Hepatocyte (in vitro differentiated cells): ENCODE measurements at regions not wholly inside any gene's neighbourhood (a gene's known extent, or its start where the extent isn't known, plus 50 kb on each side); places are given as distances from the start of the nearest gene placed in this dataset.

ENCODE experiments used
- DNase-seq: peaks from one replicate; pipeline ENCODE4 v3.0.0-alpha.2; 2016; ENCODE audit warnings: low spot score
- H2AFZ ChIP-seq: fragments of 200-600 bp; sonication (generic); 2 replicates; pipeline ENCODE4 v1.6.0; 2016; ENCODE audit warnings: antibody characterized with exemption, mild to moderate bottlenecking
- H3K27ac ChIP-seq: fragments of 200-600 bp; sonication (generic); 2 replicates; pipeline ENCODE4 v1.5.1; 2016; ENCODE audit warnings: mild to moderate bottlenecking
- H3K27me3 ChIP-seq: fragments of 200-600 bp; sonication (generic); 2 replicates; pipeline ENCODE4 v1.6.1; 2016
- H3K36me3 ChIP-seq: fragments of 200-600 bp; sonication (generic); replicated peaks from 2 replicates; pipeline ENCODE4 v1.5.1; 2016; ENCODE audit warnings: low read depth; ENCODE audit not compliant: insufficient read depth
- H3K4me1 ChIP-seq: fragments of 200-600 bp; sonication (generic); 2 replicates; pipeline ENCODE4 v1.5.1; 2016; ENCODE audit warnings: mild to moderate bottlenecking, moderate library complexity; ENCODE audit not compliant: insufficient read depth
- H3K4me2 ChIP-seq: fragments of 200-600 bp; sonication (generic); 2 replicates; pipeline ENCODE4 v1.6.0; 2016
- H3K4me3 ChIP-seq: fragments of 200-600 bp; sonication (generic); 2 replicates; pipeline ENCODE4 v1.5.1; 2016; ENCODE audit warnings: mild to moderate bottlenecking
- H3K79me2 ChIP-seq: fragments of 200-600 bp; sonication (generic); 2 replicates; pipeline ENCODE4 v1.6.0; 2017; ENCODE audit warnings: mild to moderate bottlenecking
- H3K9me2 ChIP-seq: fragments of 200-600 bp; sonication (generic); replicated peaks from 2 replicates; pipeline ENCODE4 v1.6.0; 2017; ENCODE audit warnings: mild to moderate bottlenecking; ENCODE audit not compliant: insufficient read depth
- H3K9me3 ChIP-seq: fragments of 200-600 bp; sonication (generic); 2 replicates; pipeline ENCODE4 v1.5.1; 2016; ENCODE audit warnings: low read depth, mild to moderate bottlenecking
- H4K20me1 ChIP-seq: fragments of 200-600 bp; sonication (generic); 2 replicates; pipeline ENCODE4 v1.6.0; 2016; ENCODE audit warnings: mild to moderate bottlenecking; ENCODE audit not compliant: insufficient read depth, poor library complexity, severe bottlenecking
- CTCF ChIP-seq: fragments of 200-600 bp; sonication (generic); IDR thresholded peaks from 2 replicates; pipeline ENCODE4 v1.5.1; 2016; ENCODE audit warnings: antibody characterized with exemption, mild to moderate bottlenecking; ENCODE audit not compliant: poor library complexity
- EZH2 ChIP-seq: fragments of 200-600 bp; sonication (generic); IDR thresholded peaks from 2 replicates; pipeline ENCODE4 v1.6.1; 2016; ENCODE audit warnings: antibody characterized with exemption, mild to moderate bottlenecking, borderline replicate concordance
- EZH2phosphoT487 ChIP-seq: fragments of 200-600 bp; sonication (generic); IDR thresholded peaks from one replicate; pipeline ENCODE4 v1.6.1; 2018; ENCODE audit warnings: antibody characterized with exemption, mild to moderate bottlenecking, low read depth, moderate library complexity; ENCODE audit not compliant: unreplicated experiment, severe bottlenecking
- WGBS: methylation state at CpG from one replicate; pipeline ENCODE4 v1.1.6; 2016; ENCODE audit warnings: low lambda C conversion rate; ENCODE audit errors: missing lambda C conversion rate; 5-methylcytosine and 5-hydroxymethylcytosine counted together

- no peaks in the 10 kb centered on the region for H3K79me2 ChIP-seq
- 96% methylated on average over 4 of the region's 4 CpGs for WGBS
- no peaks in the 10 kb centered on the region for H4K20me1 ChIP-seq
- TF ChIP-seq EZH2 (no peak), CTCF (no peak), EZH2phosphoT487 (no peak)
- no peak overlapping the region for H3K27ac ChIP-seq
- H3K27me3 ChIP-seq, result no peaks in the 10 kb centered on the region
- H3K4me1 ChIP-seq, result no peaks in the 10 kb centered on the region
- H3K4me2 ChIP-seq, result no peak overlapping the region
- H3K9me2 ChIP-seq, result no peaks in the 10 kb centered on the region
- no peaks in the 10 kb centered on the region for H3K9me3 ChIP-seq
- H3K4me3 ChIP-seq, result no peak overlapping the region
- no peak overlapping the region for H2AFZ ChIP-seq
- no peaks in the 10 kb centered on the region for H3K36me3 ChIP-seq
- DNase-seq, result no peak
These were observed 73.3 kb upstream of the OSMR start for GRCh38 chr5:38772471-38772870.

- DNase-seq, result no peak
- Histone ChIP-seq H3K27me3 (no peaks in the 10 kb centered on the region), H3K36me3 (no peaks in the 10 kb centered on the region), H3K4me3 (no peak overlapping the region), H3K79me2 (no peaks in the 10 kb centered on the region), H3K27ac (no peak overlapping the region), H2AFZ (no peak overlapping the region), H3K4me2 (no peak overlapping the region), H4K20me1 (no peaks in the 10 kb centered on the region), H3K4me1 (no peaks in the 10 kb centered on the region), H3K9me3 (no peaks in the 10 kb centered on the region), H3K9me2 (no peaks in the 10 kb centered on the region)
- TF ChIP-seq EZH2phosphoT487 (no peak), CTCF (no peak), EZH2 (no peak)
- 94% methylated on average over 5 of the region's 5 CpGs for WGBS
These were observed 70.5 kb upstream of the OSMR start for GRCh38 chr5:38775218-38775840.

- Histone ChIP-seq H3K4me1 (no peaks in the 10 kb centered on the region), H3K9me2 (no peaks in the 10 kb centered on the region), H3K9me3 (no peaks in the 10 kb centered on the region), H3K4me2 (no peak overlapping the region), H3K79me2 (no peaks in the 10 kb centered on the region), H3K27me3 (no peaks in the 10 kb centered on the region), H3K4me3 (no peak overlapping the region), H2AFZ (no peak overlapping the region), H3K27ac (no peak overlapping the region), H4K20me1 (no peaks in the 10 kb centered on the region), H3K36me3 (no peaks in the 10 kb centered on the region)
- no peak for DNase-seq
- TF ChIP-seq CTCF (no peak), EZH2phosphoT487 (no peak), EZH2 (no peak)
- 73% methylated on average over 6 of the region's 6 CpGs for WGBS
These were observed 69.5 kb upstream of the OSMR start for GRCh38 chr5:38776149-38776896.
